Mononuclear cell (primary cell): ENCODE measurements at regions not wholly inside any gene's neighbourhood (a gene's known extent, or its start where the extent isn't known, plus 50 kb on each side); places are given as distances from the start of the nearest gene placed in this dataset.
"Not testable (repeated sequence)": the region's sequence is repeated elsewhere in the genome, so short reads cannot be mapped to it uniquely, and the experiment has no call there.

Experiments
- H3K27me3 ChIP-seq: 2 replicates; pipeline ENCODE4 v1.6.0; 2011; ENCODE audit warnings: low read length, control low read depth; ENCODE audit not compliant: insufficient read depth
- H3K4me1 ChIP-seq: 2 replicates; pipeline ENCODE4 v1.5.1; 2011; ENCODE audit warnings: mild to moderate bottlenecking, low read length, control low read depth; ENCODE audit not compliant: insufficient read depth
- H3K4me3 ChIP-seq: 2 replicates; pipeline ENCODE4 v1.5.1; 2011; ENCODE audit warnings: mild to moderate bottlenecking, low read length, moderate library complexity
- H3K9me3 ChIP-seq: 2 replicates; pipeline ENCODE4 v1.5.1; 2011; ENCODE audit warnings: low read depth, mild to moderate bottlenecking, control low read depth, low read length

DNA sequence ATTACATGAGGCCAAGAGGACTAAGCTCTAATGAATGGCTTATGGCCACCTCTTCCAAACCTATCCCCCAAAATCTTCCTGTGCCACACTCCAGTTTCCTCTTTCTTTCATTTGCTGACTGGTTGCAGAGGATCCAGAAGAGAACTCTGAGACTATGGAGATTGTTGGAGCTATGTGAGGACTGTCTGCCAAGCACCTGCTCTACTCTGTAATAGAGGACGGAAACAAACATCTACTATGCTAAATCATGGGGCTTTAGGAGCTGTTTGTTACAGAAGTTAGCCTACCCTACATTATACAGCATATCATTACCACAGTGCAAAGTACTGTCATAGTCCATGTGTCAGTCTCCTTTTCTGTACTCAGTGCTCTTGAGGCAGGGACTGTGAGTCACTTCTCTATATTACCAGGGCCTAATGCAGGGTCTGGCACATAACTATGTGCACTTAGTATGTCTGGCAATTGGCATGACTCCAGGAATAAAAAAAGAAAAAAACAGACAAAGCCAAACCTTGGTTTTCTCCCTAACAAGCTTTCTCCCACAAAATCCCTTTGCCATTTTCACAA is 95.1 kb downstream of the RPAP3 start:
- Histone ChIP-seq H3K4me3 (no peak overlapping the region), H3K27me3 (no peaks in the 10 kb centered on the region), H3K4me1 (peaks cover 12% of the 10 kb centered on the region), H3K9me3 (peaks cover 14% of the 10 kb centered on the region)

DNA sequence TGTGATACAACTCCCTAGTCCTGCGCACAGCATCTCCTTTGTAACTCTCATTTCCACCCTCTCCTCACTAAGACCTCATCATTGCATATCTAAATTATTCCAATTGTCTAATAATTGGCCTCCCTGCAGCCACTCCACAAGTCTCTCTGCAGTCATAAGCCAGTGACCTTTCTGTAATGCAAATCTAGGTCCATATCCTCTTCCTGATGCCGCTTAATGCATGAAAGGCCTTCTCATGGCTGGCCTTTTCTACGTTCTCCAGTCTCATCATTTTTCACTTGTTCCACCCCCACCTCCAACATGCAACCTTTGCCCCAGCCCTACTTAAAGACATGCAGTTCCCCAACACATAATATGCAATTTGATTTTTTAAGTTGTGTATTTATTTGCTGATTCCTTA is 96.0 kb downstream of the RPAP3 start:
- Histone ChIP-seq H3K27me3 (no peaks in the 10 kb centered on the region), H3K4me1 (peaks cover 12% of the 10 kb centered on the region), H3K9me3 (peaks cover 14% of the 10 kb centered on the region), H3K4me3 (no peak overlapping the region)

DNA sequence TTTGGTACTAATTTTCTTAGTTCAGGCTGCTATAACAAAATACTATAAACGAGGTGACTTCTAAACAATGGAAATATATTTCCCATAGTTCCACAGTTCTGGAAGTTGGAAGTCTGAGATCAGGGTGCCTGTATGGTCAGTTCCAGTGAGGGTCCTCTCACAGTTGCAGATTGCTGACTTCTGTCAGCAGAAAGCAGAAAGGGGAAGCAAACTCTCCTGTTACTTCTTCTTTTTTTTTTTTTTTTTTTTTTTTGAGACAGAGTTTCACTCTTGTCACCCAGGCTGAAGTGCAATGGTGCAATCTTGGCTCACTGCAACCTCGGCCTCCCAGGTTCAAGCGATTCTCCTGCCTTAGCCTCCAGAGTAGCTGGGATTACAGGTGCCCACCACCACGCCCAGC is 97.2 kb downstream of the RPAP3 start:
- not testable (repeated sequence) for H3K4me3 ChIP-seq, H3K27me3 ChIP-seq, H3K9me3 ChIP-seq
- peaks cover 12% of the 10 kb centered on the region for H3K4me1 ChIP-seq

DNA sequence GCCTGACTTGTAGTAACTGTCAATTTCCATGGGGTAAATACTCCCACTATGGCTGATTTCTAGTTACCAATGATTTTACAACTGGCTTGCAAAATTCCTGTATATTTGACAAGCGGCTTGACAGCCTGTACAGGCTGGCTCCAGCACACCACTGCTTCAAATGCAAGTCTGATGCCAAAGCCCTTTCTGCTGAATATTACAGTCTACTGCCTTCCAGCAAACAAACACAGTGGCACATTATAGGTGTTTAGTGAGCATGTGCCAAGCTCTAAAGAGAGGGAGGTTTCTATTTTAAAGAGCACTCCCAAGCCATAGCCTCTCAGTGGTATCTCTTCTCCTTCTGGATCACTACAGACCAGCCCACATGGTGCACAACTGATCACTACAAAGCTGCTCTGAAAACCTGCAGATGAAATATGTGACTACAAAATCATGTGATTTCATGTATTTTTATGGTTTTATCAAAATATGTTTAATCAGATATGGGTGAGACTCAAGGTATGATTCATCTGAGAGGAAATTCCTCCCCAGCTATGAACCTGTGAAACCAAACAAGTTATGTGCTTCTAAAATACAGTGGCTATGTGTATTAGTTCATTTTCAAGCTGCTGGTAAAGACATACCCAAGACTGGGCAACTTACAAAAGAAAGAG is 101.5 kb downstream of the RPAP3 start:
- no peaks in the 10 kb centered on the region for H3K27me3 ChIP-seq
- no peak overlapping the region for H3K4me3 ChIP-seq
- peaks cover 12% of the 10 kb centered on the region for H3K4me1 ChIP-seq
- H3K9me3 ChIP-seq = no peaks in the 10 kb centered on the region

DNA sequence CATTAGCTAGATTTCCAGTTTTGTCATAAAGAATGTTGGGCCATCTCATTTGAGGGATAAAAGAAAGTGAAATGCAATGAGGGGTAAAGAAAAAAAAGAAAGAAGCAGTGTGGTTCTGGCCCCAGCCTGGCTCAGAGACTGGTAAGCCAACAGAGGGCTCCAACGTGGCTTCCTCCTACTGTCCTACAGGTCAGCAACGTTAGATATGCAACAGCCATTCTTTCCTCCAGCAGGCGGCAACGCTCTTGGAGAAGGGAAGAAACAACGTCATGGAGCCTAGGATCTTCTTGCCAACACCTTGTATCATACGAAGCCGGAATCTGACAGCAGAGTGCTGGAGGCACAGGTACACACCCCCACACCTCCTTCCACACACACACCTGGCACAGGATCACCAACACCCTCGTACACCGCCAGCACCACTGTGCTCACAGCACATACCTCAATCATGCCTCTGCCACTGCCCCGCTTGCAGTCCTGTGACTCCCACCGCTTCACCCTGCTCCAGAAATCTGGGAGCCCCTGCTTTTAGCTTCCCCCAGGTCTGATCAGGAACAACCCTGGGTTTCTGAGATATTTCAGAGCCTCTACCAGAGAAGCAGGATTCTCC is 102.8 kb downstream of the RPAP3 start:
- H3K4me3 ChIP-seq = no peak overlapping the region
- no peaks in the 10 kb centered on the region for H3K27me3 ChIP-seq
- H3K9me3 ChIP-seq = no peaks in the 10 kb centered on the region
- H3K4me1 ChIP-seq = peaks cover 6% of the 10 kb centered on the region

DNA sequence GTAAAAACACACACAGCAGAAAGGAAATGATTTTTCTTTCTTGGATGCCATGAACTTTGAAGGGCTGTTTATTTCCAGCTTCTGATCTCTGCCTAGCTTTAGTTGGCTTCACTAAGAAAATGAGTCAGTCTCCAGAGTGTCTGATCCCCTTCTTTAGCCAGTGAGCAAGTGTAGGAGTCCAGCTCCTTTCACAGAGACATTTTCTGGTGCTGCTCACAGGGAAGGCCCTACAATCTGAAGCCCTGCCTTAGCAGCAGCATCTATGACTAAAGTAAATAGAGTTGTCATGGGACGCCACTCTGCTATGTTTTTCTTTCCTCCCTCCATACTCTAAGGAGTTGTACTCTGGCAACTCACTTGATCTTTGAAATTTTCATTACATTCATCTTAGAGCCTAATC is 103.5 kb downstream of the RPAP3 start:
- no peak overlapping the region for H3K4me3 ChIP-seq
- H3K9me3 ChIP-seq = no peaks in the 10 kb centered on the region
- H3K4me1 ChIP-seq = no peaks in the 10 kb centered on the region
- no peaks in the 10 kb centered on the region for H3K27me3 ChIP-seq

DNA sequence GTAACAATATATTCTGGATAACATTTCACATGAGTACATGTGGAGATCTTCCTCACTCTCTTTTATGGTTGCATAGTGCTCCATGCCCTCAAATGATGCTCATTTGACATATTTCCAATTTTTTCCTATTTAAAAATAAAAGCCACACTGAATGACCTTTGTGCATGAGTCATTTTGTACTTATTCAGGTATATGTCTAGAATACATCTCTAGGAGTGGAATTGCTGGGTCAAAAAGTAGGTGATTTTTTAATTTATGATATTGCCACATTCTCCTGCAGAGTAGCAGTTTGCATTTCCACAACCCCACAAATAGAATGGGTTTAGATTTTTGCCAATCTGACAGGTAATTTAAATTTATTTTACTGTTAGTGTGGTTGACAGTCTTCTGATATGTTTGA is 104.8 kb downstream of the RPAP3 start:
- no peaks in the 10 kb centered on the region for H3K4me1 ChIP-seq
- no peak overlapping the region for H3K4me3 ChIP-seq
- H3K9me3 ChIP-seq = no peaks in the 10 kb centered on the region
- H3K27me3 ChIP-seq = no peaks in the 10 kb centered on the region

DNA sequence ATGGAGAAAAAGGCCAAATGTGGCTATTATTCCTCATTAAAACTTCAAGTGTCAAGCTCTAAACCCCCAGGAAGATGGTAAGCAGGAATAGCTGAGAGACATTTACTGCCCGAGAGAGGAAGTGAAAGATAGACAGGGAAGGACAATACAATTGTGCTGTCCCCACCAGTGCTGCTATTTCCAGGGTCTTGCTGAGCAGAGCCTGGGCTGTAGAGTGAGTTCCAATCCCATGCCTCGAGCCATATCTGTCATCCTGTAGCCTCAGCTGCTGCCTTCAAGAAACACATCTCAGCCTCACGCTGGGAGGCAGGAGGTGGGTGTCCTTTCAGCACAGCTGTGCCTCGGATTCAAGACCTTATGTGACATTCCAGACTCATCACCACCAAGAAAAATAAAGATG is 114.0 kb downstream of the RPAP3 start:
- Histone ChIP-seq H3K4me3 (no peak overlapping the region), H3K9me3 (no peaks in the 10 kb centered on the region), H3K4me1 (peaks cover 5% of the 10 kb centered on the region), H3K27me3 (no peaks in the 10 kb centered on the region)

DNA sequence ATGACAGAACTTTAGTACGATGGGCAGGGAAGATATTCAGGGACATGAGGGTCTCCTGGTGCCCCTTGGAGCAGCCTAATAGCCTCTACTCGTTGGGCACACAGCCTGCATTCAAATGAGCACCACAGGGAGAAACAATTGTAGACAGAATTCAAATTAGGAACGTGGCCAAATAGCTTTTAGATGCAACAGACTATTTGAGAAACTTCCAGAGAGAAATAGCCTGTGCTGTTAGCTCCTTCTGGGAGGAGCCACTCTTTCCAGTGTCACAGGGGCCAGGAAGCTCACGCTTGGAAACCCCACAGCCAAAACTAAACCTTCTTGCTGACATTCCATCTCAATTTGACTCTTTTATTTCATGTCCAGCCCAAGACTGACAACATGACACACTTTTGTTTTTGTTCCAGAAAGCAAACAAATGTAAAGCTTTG is 114.5 kb downstream of the RPAP3 start:
- Histone ChIP-seq H3K9me3 (no peaks in the 10 kb centered on the region), H3K27me3 (no peaks in the 10 kb centered on the region), H3K4me3 (no peak overlapping the region), H3K4me1 (peaks cover 5% of the 10 kb centered on the region)

DNA sequence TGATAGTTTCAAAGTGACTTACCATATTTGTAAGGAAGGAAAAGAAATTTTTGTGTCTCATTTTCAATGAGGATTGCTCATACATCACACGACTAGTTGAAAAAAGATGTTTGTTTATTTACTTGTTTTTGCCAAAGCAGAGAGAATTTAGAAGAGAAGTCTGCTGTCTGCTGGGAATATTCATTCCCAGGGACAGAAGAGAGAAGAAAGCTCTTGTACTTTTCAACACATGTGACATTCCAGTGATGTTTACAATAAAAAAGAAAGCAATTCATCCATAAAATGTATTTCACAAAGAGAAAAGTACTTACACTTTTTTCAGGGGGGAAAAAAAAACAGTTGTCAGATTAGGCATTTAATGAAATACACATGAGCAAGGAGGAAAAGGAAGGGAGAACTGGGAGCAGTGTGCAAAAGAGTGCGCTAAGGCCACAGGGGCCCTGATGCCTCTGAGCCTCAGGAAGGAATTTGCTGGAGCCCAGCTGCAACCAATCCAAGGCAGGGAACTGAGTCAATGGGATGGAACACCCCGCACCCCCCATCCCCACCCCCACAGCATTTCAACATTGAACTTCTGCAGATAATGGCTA is 115.0 kb downstream of the RPAP3 start:
- Histone ChIP-seq H3K4me1 (peaks cover 5% of the 10 kb centered on the region), H3K9me3 (no peaks in the 10 kb centered on the region), H3K27me3 (no peaks in the 10 kb centered on the region), H3K4me3 (no peak overlapping the region)

DNA sequence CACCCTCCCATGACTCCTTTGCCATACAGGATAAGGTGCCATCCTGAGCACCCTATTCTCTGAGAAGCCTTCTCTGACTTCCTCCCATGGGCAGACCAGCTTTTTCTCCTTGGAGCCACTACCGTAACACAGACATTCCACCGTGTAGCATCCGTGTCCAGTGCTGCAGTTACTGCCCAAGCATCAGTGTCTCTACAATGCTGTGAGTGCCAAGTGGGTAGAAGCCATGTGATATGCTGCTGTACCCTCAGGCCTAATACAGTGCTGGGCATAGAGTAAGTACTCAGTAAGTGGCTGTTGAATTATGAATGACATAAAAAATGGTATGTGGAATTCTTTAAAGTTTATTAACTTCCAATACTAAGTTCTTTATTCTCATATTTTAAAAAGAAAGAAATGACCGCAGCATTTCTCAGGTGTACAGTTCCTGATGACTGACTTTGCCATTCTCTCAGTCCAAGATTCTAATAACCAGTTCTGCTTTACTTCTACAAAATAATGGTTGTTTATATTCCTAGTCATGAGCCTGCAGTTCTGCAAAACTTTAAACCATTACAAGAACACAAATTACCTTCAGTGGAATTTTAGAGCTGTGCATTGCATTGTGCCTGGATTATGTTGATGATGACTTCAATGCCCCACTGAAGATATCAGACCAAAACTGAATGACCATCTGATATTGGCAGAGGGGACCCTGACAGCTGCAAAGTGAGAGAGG is 118.7 kb downstream of the RPAP3 start:
- Histone ChIP-seq H3K9me3 (no peaks in the 10 kb centered on the region), H3K27me3 (no peaks in the 10 kb centered on the region), H3K4me3 (no peak overlapping the region), H3K4me1 (peaks cover 5% of the 10 kb centered on the region)

DNA sequence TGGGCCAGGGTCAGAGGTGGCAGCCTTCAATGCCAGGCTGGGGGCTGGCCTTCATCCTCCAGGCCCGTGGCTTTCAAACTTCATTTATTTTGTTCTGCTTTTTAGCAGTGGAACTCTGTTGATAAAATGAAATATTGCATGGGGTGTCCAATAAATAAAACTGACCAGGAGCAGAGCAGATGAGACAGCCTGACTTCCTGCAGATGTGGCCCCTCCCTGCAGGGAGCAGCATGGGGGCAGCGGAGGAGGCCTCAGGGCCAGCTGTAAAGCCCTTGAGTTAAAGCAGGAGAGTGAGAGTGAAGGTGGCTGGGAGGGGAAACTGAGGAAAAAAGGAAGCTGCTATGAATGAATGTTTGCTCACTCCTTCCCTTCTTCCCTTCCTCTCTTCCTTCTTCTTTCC is 120.3 kb downstream of the RPAP3 start:
- H3K4me1 ChIP-seq = no peaks in the 10 kb centered on the region
- no peak overlapping the region for H3K4me3 ChIP-seq
- H3K27me3 ChIP-seq = no peaks in the 10 kb centered on the region
- no peaks in the 10 kb centered on the region for H3K9me3 ChIP-seq

DNA sequence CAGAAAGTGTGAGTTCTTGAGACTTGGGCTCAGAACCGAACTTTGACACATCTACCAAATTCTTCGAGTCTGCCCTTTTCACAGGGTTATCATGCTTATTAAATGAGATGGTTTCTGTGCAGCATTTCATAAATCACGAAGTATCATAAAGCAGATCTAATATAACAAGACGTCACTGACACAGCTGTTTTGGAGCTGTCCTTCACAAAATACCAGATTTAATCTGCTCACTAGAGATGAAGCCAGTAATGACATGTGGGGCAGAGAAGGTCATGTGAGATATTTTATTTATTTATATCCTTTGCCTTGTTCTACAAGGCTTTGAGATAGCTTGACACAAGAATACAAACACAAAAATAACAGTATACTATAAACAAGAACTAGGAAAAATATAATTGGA is 127.0 kb downstream of the RPAP3 start:
- H3K27me3 ChIP-seq = no peaks in the 10 kb centered on the region
- no peaks in the 10 kb centered on the region for H3K9me3 ChIP-seq
- no peaks in the 10 kb centered on the region for H3K4me1 ChIP-seq

DNA sequence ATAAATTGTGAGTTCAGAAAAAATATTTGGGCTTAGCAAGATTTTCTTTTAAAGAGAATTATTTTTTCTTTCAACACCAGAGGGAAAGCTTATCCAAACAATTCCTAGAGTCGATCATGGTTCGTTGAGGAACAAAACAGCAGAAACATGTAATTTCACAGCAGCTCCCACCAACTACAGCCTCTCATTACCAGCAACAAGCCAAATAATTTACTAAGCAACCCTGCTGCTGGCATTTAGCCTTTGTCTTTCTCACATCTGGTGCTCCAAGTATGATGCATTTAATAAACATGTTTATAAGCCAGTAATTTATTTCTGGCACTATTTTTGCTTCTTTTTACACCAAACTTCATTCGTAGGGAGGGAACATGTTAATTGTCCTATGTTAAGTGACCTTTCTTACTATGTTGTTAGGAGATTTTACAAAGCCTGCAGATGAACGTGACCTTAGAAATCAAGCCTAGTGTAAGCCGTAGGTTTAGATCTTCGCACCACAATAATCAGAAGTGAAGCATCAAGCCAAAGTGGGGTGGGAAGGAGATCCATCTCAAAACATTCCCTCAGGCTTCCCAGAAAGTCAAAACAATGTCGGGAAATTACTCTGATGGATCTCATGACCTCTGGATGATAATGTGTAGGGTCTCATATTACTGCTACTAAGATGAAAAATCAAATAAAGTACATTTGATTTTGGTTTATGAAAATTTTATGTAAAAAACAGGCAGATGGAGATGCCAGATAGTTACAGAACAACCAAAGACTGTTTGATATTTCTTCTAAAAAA is 128.4 kb downstream of the RPAP3 start:
- Histone ChIP-seq H3K9me3 (no peaks in the 10 kb centered on the region), H3K4me3 (no peak overlapping the region), H3K27me3 (no peaks in the 10 kb centered on the region), H3K4me1 (no peaks in the 10 kb centered on the region)

More for the DNA sequence above, 127.0 kb downstream of the RPAP3 start:
- H3K4me3 ChIP-seq = no peak overlapping the region
